Fibroblast of villous mesenchyme (primary cell): ENCODE measurements at regions not wholly inside any gene's neighbourhood (a gene's known extent, or its start where the extent isn't known, plus 50 kb on each side); places are given as distances from the start of the nearest gene placed in this dataset.
A peak's percentile ranks its signal among the peaks of the same experiment; 100 is the strongest.

Source experiments
- DNase-seq: peaks from one replicate; pipeline ENCODE4 v3.0.0-alpha.2; 2010; ENCODE audit warnings: low read depth
- H3K4me3 ChIP-seq: 2 replicates; pipeline ENCODE4 v1.5.1; 2011; ENCODE audit warnings: low read depth, mild to moderate bottlenecking, low read length
- CTCF ChIP-seq: IDR thresholded peaks from 2 replicates; pipeline ENCODE4 v1.5.1; 2012; ENCODE audit warnings: low read depth, mild to moderate bottlenecking, low read length; ENCODE audit not compliant: insufficient read depth

- peak; percentile 55 for DNase-seq
- H3K4me3 ChIP-seq, result no peak overlapping the region
- no peak for TF ChIP-seq CTCF
Observed at GRCh38 chr2:12498704-12499103, 218.0 kb upstream of the TRIB2 start.

GRCh38 chr2:12500899-12501298 is 215.8 kb upstream of the TRIB2 start:
- no peak for TF ChIP-seq CTCF
- no peak overlapping the region for H3K4me3 ChIP-seq
- DNase-seq, result no peak

GRCh38 chr2:12501469-12502158 is 215.1 kb upstream of the TRIB2 start:
- TF ChIP-seq CTCF, result no peak
- no peak overlapping the region for H3K4me3 ChIP-seq
- DNase-seq, result no peak

GRCh38 chr2:12502759-12503158 is 214.0 kb upstream of the TRIB2 start:
- no peak overlapping the region for H3K4me3 ChIP-seq
- TF ChIP-seq CTCF, result no peak
- peak; percentile 29 for DNase-seq

- TF ChIP-seq CTCF, result no peak
- H3K4me3 ChIP-seq, result no peak overlapping the region
- DNase-seq, result peak; percentile 27
Observed at GRCh38 chr2:12504443-12504842, 212.3 kb upstream of the TRIB2 start.

- no peak overlapping the region for H3K4me3 ChIP-seq
- no peak for DNase-seq
- TF ChIP-seq CTCF, result no peak
Observed at GRCh38 chr2:12506846-12507245, 209.9 kb upstream of the TRIB2 start.

- no peak overlapping the region for H3K4me3 ChIP-seq
- TF ChIP-seq CTCF, result no peak
- DNase-seq, result peak; percentile 94
Observed at GRCh38 chr2:12507295-12507694, 209.4 kb upstream of the TRIB2 start.
